Spleen (tissue), 7 donors: ENCODE measurements at regions not wholly inside any gene's neighbourhood (a gene's known extent, or its start where the extent isn't known, plus 50 kb on each side); places are given as distances from the start of the nearest gene placed in this dataset.

ENCODE experiments used
- CTCF ChIP-seq, 11 experiments: fragments of 200-600 bp in 7 of 11; fragments of 450-650 bp in 4 of 11; sonication (generic) in 4 of 11; IDR thresholded peaks in 8 of 11; conservative IDR thresholded peaks in 3 of 11; 1 replicate in 7 of 11; 2 replicates in 4 of 11; pipeline versions ENCODE4 v1.4.0 to v1.8.0; 2016 to 2021; ENCODE audit warnings: antibody characterized with exemption in 11 of 11, inconsistent platforms in 4 of 11, mild to moderate bottlenecking in 1 of 11
- POLR2A ChIP-seq, 3 donors: fragments of 450-650 bp; IDR thresholded peaks; one replicate each; pipeline ENCODE4 v1.5.1; 2017; ENCODE audit warnings: antibody characterized with exemption in 3 of 3, mild to moderate bottlenecking in 1 of 3
- donor health status: DM: no; HTN: no; CAD: no; lungs with moderate emphysema.
- donor health status: DM: no; HTN: no; CAD: no.
- donor health status: DM: no; HTN: no; CAD: no.

- TF ChIP-seq CTCF (IDR thresholded peaks at IDR 0.05 in 8 of 11, conservative IDR thresholded peaks at IDR 0.05 in 3 of 11) (no peak), POLR2A (IDR thresholded peaks at IDR 0.05) (no peak)
Measured at GRCh38 chrX:7225338-7225737, 77.4 kb upstream of the PUDP start.
